Gastroesophageal sphincter (tissue), 4 donors: ENCODE measurements at regions not wholly inside any gene's neighbourhood (a gene's known extent, or its start where the extent isn't known, plus 50 kb on each side); places are given as distances from the start of the nearest gene placed in this dataset.

Experiments
- ATAC-seq: fragments of 150-250 bp; one replicate; pipeline ENCODE4 v1.9.1; 2016; ENCODE audit warnings: mild to moderate bottlenecking, moderate library complexity
- H3K27ac ChIP-seq, 4 donors: fragments of 200-600 bp; sonication (generic) in 3 of 4; 1 replicate in 3 of 4; 2 replicates in 1 of 4; pipeline ENCODE4 v1.5.1; 2016 to 2019
- H3K27me3 ChIP-seq: fragments of 200-600 bp; sonication (generic); one replicate; pipeline ENCODE4 v1.5.1; 2019
- H3K36me3 ChIP-seq, 2 donors: fragments of 200-600 bp; sonication (generic); one replicate each; pipeline ENCODE4 v1.5.1; 2019; ENCODE audit warnings: control low read depth in 1 of 2
- H3K4me1 ChIP-seq, 3 donors: fragments of 200-600 bp; sonication (generic); 1 replicate in 2 of 3; 2 replicates in 1 of 3; pipeline ENCODE4 v1.5.1; 2016 to 2019; ENCODE audit warnings: control low read depth in 2 of 3
- H3K4me3 ChIP-seq, 2 donors: fragments of 200-600 bp; sonication (generic); one replicate each; pipeline ENCODE4 v1.5.1; 2019; ENCODE audit warnings: mild to moderate bottlenecking in 1 of 2, moderate library complexity in 1 of 2
- H3K9me3 ChIP-seq, 3 donors: fragments of 200-600 bp; sonication (generic); one replicate each; pipeline ENCODE4 v1.5.1; 2017 to 2019; ENCODE audit warnings: control low read depth in 2 of 3
- CTCF ChIP-seq, 4 experiments: fragments of 200-600 bp in 2 of 4; fragments of 450-650 bp in 2 of 4; sonication (generic) in 1 of 4; IDR thresholded peaks; one replicate each; pipeline ENCODE4 v1.5.1; 2017 to 2019; ENCODE audit warnings: antibody characterized with exemption in 4 of 4, mild to moderate bottlenecking in 2 of 4, moderate library complexity in 2 of 4
- EP300 ChIP-seq: sonication (generic); formaldehyde crosslinking; IDR thresholded peaks from one replicate; pipeline ENCODE4 v1.6.1; 2017; ENCODE audit warnings: antibody characterized with exemption, mild to moderate bottlenecking
- POLR2A ChIP-seq, 2 donors: fragments of 450-650 bp; IDR thresholded peaks; one replicate each; pipeline ENCODE4 v1.6.1; 2017; ENCODE audit warnings: antibody characterized with exemption in 2 of 2, mild to moderate bottlenecking in 2 of 2, moderate library complexity in 1 of 2
- POLR2AphosphoS5 ChIP-seq: sonication (generic); formaldehyde crosslinking; IDR thresholded peaks from one replicate; pipeline ENCODE4 v1.6.1; 2017; ENCODE audit warnings: antibody characterized with exemption
- WGBS, 2 donors: methylation state at CpG; one replicate each; pipeline ENCODE4 v1.1.5; 2018; ENCODE audit warnings: low coverage in 1 of 2; 5-methylcytosine and 5-hydroxymethylcytosine counted together

GRCh38 chr14:89067293-89067972, 243.0 kb downstream of the TTC8 start:
- 61 to 68% methylated on average over 4 to 7 of the region's 12 CpGs for WGBS, 2 donors
- ATAC-seq: no peak
- Histone ChIP-seq H3K36me3 (no peaks in the 10 kb centered on the region), H3K9me3 (no peaks in the 10 kb centered on the region), H3K4me3 (no peak overlapping the region), H3K27ac (no peak overlapping the region), H3K4me1 (no peaks in the 10 kb centered on the region), H3K27me3 (no peaks in the 10 kb centered on the region)
- TF ChIP-seq POLR2AphosphoS5 (no peak), EP300 (no peak), POLR2A (IDR thresholded peaks at IDR 0.05) (no peak)

GRCh38 chr14:89078021-89078795, 253.8 kb downstream of the TTC8 start:
- H3K9me3 ChIP-seq: no peaks in the 10 kb centered on the region
- H3K27me3 ChIP-seq: no peaks in the 10 kb centered on the region
- TF ChIP-seq CTCF (IDR thresholded peaks at IDR 0.05) (no peak), POLR2A (IDR thresholded peaks at IDR 0.05) (no peak), EP300 (no peak), POLR2AphosphoS5 (no peak)
- no peaks in the 10 kb centered on the region for H3K36me3 ChIP-seq
- 66 to 75% methylated on average over 7 to 9 of the region's 16 CpGs for WGBS, 2 donors
- no peak overlapping the region for H3K4me3 ChIP-seq
- ATAC-seq: no peak
- no peak overlapping the region for H3K27ac ChIP-seq
- H3K4me1 ChIP-seq: no peaks in the 10 kb centered on the region

DNA sequence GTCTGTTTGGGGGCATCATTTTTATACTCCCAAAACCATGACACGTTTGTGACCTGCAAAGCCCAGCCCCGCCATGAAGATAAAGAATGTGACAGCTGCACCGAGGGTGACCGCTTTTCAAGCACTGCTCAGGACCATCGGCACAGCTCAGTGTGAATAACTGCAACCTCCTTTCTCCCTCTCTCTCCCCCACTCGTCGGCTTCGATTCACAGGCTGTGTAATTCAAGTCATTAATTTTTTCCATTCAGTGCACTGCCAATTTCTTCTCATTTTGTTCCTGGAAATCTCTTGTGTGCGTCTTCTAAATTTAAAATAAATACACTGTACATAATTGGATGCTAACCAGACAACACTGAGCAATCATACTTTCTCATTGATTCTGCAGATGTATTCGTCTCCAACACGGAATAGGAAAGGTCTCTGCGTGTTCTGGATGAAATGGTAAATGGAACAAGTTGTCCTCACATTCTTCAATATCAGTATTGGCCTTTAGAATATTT, 260.8 kb downstream of the TTC8 start:
- Histone ChIP-seq H3K9me3 (no peaks in the 10 kb centered on the region), H3K27me3 (no peaks in the 10 kb centered on the region), H3K27ac (no peak overlapping the region), H3K4me3 (no peak overlapping the region), H3K36me3 (no peaks in the 10 kb centered on the region), H3K4me1 (peaks cover 3 to 14% (median 8%) of the 10 kb centered on the region in 3 donors)
- TF ChIP-seq POLR2A (IDR thresholded peaks at IDR 0.05) (no peak), CTCF (IDR thresholded peaks at IDR 0.05) (no peak), EP300 (no peak), POLR2AphosphoS5 (no peak)
- WGBS, 2 donors: 26 to 45% methylated on average over 10 to 12 of the region's 12 CpGs
- peak; percentile 19 for ATAC-seq

- no peak for TF ChIP-seq POLR2AphosphoS5
- TF ChIP-seq EP300: no peak
- no peak for TF ChIP-seq CTCF (IDR thresholded peaks at IDR 0.05)
- no peak for TF ChIP-seq POLR2A (IDR thresholded peaks at IDR 0.05)
- H3K4me3 ChIP-seq: no peak overlapping the region
- no peaks in the 10 kb centered on the region for H3K9me3 ChIP-seq
- H3K4me1 ChIP-seq: peaks cover 3 to 14% (median 8%) of the 10 kb centered on the region in 3 donors
- H3K27me3 ChIP-seq: no peaks in the 10 kb centered on the region
- 31 to 63% methylated on average over 8 to 9 of the region's 9 CpGs for WGBS, 2 donors
- peak; percentile 31 for ATAC-seq
- no peak overlapping the region for H3K27ac ChIP-seq
- no peaks in the 10 kb centered on the region for H3K36me3 ChIP-seq
Measured at GRCh38 chr14:89085737-89086382, 261.4 kb downstream of the TTC8 start.

DNA sequence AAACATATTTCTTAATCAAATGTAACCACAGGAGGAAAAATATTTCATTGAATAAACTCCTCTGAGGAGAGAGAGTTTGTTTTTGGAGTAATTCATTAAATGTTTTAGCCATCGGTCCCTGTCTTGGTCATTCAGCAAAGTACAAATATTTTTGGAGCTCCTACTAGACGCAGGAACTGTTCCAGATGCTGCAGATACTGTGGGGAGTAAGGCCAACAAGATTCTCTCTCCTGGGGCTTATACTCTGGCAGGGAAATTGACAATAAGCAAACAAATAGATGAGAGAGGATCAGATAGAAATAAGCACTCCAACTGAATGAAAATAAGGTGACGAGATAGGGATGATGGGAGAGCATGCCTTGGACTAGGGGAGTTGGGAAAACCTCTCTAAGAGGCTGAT, 264.1 kb downstream of the TTC8 start:
- H3K9me3 ChIP-seq: peaks cover 0 to 5% (median 0%) of the 10 kb centered on the region in 3 donors
- no peak overlapping the region for H3K4me3 ChIP-seq
- no peak for ATAC-seq
- WGBS, 2 donors: 41 to 53% methylated on average over 3 of the region's 3 CpGs
- H3K27me3 ChIP-seq: no peaks in the 10 kb centered on the region
- TF ChIP-seq EP300 (no peak), POLR2AphosphoS5 (no peak), CTCF (IDR thresholded peaks at IDR 0.05) (no peak), POLR2A (IDR thresholded peaks at IDR 0.05) (no peak)
- no peak overlapping the region for H3K27ac ChIP-seq
- H3K36me3 ChIP-seq: no peaks in the 10 kb centered on the region
- H3K4me1 ChIP-seq: peaks cover 3 to 22% (median 8%) of the 10 kb centered on the region in 3 donors
